HL-60 (cell line): ENCODE measurements at regions not wholly inside any gene's neighbourhood (a gene's known extent, or its start where the extent isn't known, plus 50 kb on each side); places are given as distances from the start of the nearest gene placed in this dataset.

Experiments
- GABPA ChIP-seq: IDR thresholded peaks from 2 replicates; pipeline ENCODE4 v1.6.1; 2012; ENCODE audit warnings: low read depth
- POLR2AphosphoS5 ChIP-seq: IDR thresholded peaks from 2 replicates; pipeline ENCODE4 v1.6.1; 2012; ENCODE audit warnings: low read depth
- SPI1 ChIP-seq: IDR thresholded peaks from 2 replicates; pipeline ENCODE4 v1.6.1; 2012; ENCODE audit warnings: low read depth, mild to moderate bottlenecking, borderline replicate concordance
- TF ChIP-seq, protein P1 (sequence below): IDR thresholded peaks from one replicate; pipeline ENCODE4 v1.5.1; 2011; ENCODE audit warnings: low read length, control low read depth, inconsistent platforms; ENCODE audit not compliant: insufficient read depth
- TF ChIP-seq, protein P2 (sequence below): IDR thresholded peaks from 2 replicates; pipeline ENCODE4 v1.6.1; 2012; ENCODE audit warnings: low read depth; ENCODE audit not compliant: insufficient replicate concordance

DNA sequence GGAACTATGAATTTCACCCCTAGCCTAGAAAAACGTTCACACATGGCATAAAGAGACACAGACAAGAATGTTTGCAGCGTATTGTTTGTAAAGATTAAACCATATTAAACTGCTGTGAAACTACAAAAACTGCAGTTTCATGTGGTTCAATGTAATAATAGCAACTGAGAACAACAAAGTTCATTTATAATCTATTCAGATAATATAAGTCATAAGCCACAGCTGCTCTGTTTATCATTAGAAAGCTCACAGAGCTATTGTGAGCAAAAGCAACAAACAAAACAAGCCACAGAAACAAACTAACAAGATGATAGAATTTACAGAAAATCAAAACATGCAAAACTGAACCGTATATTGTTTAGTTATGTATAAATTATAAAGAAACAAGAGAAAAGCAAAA is 113.5 kb downstream of the AHR start:
- TF ChIP-seq, protein P1, sequence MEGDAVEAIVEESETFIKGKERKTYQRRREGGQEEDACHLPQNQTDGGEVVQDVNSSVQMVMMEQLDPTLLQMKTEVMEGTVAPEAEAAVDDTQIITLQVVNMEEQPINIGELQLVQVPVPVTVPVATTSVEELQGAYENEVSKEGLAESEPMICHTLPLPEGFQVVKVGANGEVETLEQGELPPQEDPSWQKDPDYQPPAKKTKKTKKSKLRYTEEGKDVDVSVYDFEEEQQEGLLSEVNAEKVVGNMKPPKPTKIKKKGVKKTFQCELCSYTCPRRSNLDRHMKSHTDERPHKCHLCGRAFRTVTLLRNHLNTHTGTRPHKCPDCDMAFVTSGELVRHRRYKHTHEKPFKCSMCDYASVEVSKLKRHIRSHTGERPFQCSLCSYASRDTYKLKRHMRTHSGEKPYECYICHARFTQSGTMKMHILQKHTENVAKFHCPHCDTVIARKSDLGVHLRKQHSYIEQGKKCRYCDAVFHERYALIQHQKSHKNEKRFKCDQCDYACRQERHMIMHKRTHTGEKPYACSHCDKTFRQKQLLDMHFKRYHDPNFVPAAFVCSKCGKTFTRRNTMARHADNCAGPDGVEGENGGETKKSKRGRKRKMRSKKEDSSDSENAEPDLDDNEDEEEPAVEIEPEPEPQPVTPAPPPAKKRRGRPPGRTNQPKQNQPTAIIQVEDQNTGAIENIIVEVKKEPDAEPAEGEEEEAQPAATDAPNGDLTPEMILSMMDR: no peak
- TF ChIP-seq POLR2AphosphoS5 (no peak), GABPA (no peak), SPI1 (no peak)
- TF ChIP-seq, protein P2, sequence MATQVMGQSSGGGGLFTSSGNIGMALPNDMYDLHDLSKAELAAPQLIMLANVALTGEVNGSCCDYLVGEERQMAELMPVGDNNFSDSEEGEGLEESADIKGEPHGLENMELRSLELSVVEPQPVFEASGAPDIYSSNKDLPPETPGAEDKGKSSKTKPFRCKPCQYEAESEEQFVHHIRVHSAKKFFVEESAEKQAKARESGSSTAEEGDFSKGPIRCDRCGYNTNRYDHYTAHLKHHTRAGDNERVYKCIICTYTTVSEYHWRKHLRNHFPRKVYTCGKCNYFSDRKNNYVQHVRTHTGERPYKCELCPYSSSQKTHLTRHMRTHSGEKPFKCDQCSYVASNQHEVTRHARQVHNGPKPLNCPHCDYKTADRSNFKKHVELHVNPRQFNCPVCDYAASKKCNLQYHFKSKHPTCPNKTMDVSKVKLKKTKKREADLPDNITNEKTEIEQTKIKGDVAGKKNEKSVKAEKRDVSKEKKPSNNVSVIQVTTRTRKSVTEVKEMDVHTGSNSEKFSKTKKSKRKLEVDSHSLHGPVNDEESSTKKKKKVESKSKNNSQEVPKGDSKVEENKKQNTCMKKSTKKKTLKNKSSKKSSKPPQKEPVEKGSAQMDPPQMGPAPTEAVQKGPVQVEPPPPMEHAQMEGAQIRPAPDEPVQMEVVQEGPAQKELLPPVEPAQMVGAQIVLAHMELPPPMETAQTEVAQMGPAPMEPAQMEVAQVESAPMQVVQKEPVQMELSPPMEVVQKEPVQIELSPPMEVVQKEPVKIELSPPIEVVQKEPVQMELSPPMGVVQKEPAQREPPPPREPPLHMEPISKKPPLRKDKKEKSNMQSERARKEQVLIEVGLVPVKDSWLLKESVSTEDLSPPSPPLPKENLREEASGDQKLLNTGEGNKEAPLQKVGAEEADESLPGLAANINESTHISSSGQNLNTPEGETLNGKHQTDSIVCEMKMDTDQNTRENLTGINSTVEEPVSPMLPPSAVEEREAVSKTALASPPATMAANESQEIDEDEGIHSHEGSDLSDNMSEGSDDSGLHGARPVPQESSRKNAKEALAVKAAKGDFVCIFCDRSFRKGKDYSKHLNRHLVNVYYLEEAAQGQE: no peak
